ENCODE measurements at regions not wholly inside any gene's neighbourhood (a gene's known extent, or its start where the extent isn't known, plus 50 kb on each side); places are given as distances from the start of the nearest gene placed in this dataset.

DNA sequence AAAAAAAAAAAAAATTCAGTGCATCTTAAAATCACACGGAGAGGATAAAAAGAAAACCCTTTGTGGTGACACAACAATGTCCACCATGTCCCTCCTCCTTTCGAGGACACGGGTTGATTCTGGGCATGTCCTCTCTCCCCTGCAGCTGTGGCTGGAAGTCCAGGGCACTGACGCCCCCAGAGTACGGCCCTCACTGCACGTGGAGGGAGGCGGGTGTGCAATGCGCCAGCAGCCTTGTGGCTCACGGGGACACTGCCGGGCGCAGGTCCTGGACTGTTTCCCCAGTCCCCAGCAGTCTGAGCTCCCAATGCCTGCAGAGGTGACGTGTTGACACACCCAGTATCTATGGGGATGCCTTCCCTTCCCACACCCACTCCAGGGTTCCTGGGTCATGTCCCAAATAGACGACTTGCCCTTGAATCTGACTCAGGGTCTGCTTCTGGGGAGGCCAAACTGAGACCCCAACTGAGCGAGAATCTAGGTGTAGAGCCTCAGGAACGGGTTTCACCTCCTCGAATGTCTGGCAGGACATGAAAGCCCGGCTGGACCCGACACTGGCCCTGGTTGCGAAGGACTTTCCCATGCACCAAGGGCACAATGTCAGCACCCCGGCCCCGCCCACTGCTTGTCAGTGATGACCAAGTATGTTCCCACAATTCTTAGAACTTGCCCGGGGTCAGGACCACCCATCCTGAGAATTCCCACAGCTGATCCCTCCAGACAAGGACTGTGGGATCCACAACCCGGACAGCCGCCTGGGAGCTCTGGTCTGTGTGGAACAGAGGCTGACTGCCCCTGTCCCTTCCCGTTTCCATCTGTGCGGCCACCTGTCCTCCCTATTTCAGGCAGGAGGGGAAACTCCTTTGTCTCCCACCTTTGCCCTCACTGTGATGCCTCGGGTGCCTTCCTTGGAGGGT is 425.1 kb upstream of the SULF2 start:
- CTCF ChIA-PET (ENCODE audit: low intra/inter-chr PET ratio, low total read pairs) = no interaction called here

More for the DNA sequence above, 425.1 kb upstream of the SULF2 start:
- Histone ChIP-seq H3K79me2 (ENCODE audit: insufficient read depth, low read length) (no peaks in the 10 kb centered on the region), H4K20me1 (ENCODE audit: insufficient read depth, low read length) (no peaks in the 10 kb centered on the region), H3K9ac (ENCODE audit: insufficient read depth, low read depth, low read length) (no peak overlapping the region), H3K9me3 (ENCODE audit: low read length) (no peaks in the 10 kb centered on the region), H3K27me3 (ENCODE audit: control insufficient read depth in 1 of 2, insufficient read depth in 2 of 2, low read length in 2 of 2) (peaks cover 3 to 24% of the 10 kb centered on the region in 2 experiments; a peak in 4 of 5 replicates), H3K27ac (ENCODE audit: extremely low read length, insufficient read depth, low read length) (no peak overlapping the region), H2AFZ (ENCODE audit: low read length) (no peak overlapping the region), H3K4me2 (ENCODE audit: low read depth, low read length) (no peak overlapping the region), H3K4me3 (replicated peaks in 1 of 3; ENCODE audit: insufficient read depth in 1 of 3, low read depth in 2 of 3, low read length in 3 of 3) (no peak overlapping the region), H3K4me1 (ENCODE audit: insufficient read depth, low read length) (peaks cover 26% of the 10 kb centered on the region), H3K36me3 (replicated peaks in 1 of 2; ENCODE audit: control insufficient read depth in 1 of 2, insufficient read depth in 2 of 2, low read length in 2 of 2) (no peaks in the 10 kb centered on the region)
- DNase-seq (ENCODE audit: low spot score) (no peak), FAIRE-seq (no peak), ATAC-seq (no peak; the same call in 2 of the 3 replicates)
- 21% methylated on average over 22 of the region's 27 CpGs for WGBS (ENCODE audit: low lambda C conversion rate)
- no TSS peak for BruUV-seq (replicated peaks)
- in situ Hi-C loops (cut with HindIII; ENCODE audit: extremely low pct_ligation_motif_present, low pct_unique_long_range_greater_than_20kb) = no loop called here
- TF ChIP-seq, protein P1, sequence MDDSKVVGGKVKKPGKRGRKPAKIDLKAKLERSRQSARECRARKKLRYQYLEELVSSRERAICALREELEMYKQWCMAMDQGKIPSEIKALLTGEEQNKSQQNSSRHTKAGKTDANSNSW (CRISPR knock-in tag; IDR thresholded peaks at IDR 0.05; ENCODE audit: borderline replicate concordance) = no peak
- TF ChIP-seq, protein P2, sequence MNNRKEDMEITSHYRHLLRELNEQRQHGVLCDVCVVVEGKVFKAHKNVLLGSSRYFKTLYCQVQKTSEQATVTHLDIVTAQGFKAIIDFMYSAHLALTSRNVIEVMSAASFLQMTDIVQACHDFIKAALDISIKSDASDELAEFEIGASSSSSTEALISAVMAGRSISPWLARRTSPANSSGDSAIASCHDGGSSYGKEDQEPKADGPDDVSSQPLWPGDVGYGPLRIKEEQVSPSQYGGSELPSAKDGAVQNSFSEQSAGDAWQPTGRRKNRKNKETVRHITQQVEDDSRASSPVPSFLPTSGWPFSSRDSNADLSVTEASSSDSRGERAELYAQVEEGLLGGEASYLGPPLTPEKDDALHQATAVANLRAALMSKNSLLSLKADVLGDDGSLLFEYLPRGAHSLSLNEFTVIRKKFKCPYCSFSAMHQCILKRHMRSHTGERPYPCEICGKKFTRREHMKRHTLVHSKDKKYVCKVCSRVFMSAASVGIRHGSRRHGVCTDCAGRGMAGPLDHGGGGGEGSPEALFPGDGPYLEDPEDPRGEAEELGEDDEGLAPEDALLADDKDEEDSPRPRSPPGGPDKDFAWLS (CRISPR knock-in tag; IDR thresholded peaks at IDR 0.05; ENCODE audit: borderline replicate concordance) = no peak
- TF ChIP-seq, protein P3, sequence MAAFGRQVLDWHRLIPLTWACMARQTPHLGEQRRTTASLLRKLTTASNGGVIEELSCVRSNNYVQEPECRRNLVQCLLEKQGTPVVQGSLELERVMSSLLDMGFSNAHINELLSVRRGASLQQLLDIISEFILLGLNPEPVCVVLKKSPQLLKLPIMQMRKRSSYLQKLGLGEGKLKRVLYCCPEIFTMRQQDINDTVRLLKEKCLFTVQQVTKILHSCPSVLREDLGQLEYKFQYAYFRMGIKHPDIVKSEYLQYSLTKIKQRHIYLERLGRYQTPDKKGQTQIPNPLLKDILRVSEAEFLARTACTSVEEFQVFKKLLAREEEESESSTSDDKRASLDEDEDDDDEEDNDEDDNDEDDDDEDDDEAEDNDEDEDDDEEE (CRISPR knock-in tag; IDR thresholded peaks at IDR 0.05) = no peak
- TF ChIP-seq ZSCAN29 (CRISPR knock-in tag; conservative IDR thresholded peaks at IDR 0.05) (no peak), WIZ (CRISPR knock-in tag; IDR thresholded peaks at IDR 0.05) (no peak), PHF20 (CRISPR knock-in tag; IDR thresholded peaks at IDR 0.05) (no peak), FOXA1 (IDR thresholded peaks at IDR 0.05) (no peak), FOXA1 (CRISPR knock-in tag; IDR thresholded peaks at IDR 0.05) (no peak; the same call in 1 of the 2 replicates)
- TF ChIP-seq, protein P4, sequence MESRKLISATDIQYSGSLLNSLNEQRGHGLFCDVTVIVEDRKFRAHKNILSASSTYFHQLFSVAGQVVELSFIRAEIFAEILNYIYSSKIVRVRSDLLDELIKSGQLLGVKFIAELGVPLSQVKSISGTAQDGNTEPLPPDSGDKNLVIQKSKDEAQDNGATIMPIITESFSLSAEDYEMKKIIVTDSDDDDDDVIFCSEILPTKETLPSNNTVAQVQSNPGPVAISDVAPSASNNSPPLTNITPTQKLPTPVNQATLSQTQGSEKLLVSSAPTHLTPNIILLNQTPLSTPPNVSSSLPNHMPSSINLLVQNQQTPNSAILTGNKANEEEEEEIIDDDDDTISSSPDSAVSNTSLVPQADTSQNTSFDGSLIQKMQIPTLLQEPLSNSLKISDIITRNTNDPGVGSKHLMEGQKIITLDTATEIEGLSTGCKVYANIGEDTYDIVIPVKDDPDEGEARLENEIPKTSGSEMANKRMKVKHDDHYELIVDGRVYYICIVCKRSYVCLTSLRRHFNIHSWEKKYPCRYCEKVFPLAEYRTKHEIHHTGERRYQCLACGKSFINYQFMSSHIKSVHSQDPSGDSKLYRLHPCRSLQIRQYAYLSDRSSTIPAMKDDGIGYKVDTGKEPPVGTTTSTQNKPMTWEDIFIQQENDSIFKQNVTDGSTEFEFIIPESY (CRISPR knock-in tag; IDR thresholded peaks at IDR 0.05) = peak; percentile 65; the same call in 1 of the 2 replicates
- intact Hi-C loops (cut with micrococcal nuclease; ENCODE audit: unreplicated experiment) = no loop called here
- POLR2A ChIA-PET = no interaction called here
